IPS-18c (cell line): ENCODE measurements at regions not wholly inside any gene's neighbourhood (a gene's known extent, or its start where the extent isn't known, plus 50 kb on each side); places are given as distances from the start of the nearest gene placed in this dataset.
"Not testable (repeated sequence)": the region's sequence is repeated elsewhere in the genome, so short reads cannot be mapped to it uniquely, and the experiment has no call there.

Experiments
- H3K4me3 ChIP-seq: 2 replicates; pipeline ENCODE4 v1.7.0; 2013; ENCODE audit warnings: low read depth, mild to moderate bottlenecking, low read length, moderate library complexity; ENCODE audit not compliant: insufficient read depth
- H3K9me3 ChIP-seq: one replicate; pipeline ENCODE4 v1.6.1; 2013; ENCODE audit warnings: mild to moderate bottlenecking, low read length, moderate library complexity; ENCODE audit not compliant: control insufficient read depth, insufficient read depth

GRCh38 chr1:57599236-57599994 is 175.6 kb upstream of the DAB1 start:
- no peak overlapping the region for H3K4me3 ChIP-seq
- peaks cover 2% of the 10 kb centered on the region for H3K9me3 ChIP-seq

GRCh38 chr1:57597036-57597435 is 173.2 kb upstream of the DAB1 start:
- no peak overlapping the region for H3K4me3 ChIP-seq
- peaks cover 2% of the 10 kb centered on the region for H3K9me3 ChIP-seq

- Histone ChIP-seq H3K9me3 (peaks cover 2% of the 10 kb centered on the region), H3K4me3 (no peak overlapping the region)
Observed at GRCh38 chr1:57594002-57594401, 170.1 kb upstream of the DAB1 start.

GRCh38 chr1:57591842-57592241 is 168.0 kb upstream of the DAB1 start:
- H3K9me3 ChIP-seq, result no peaks in the 10 kb centered on the region
- no peak overlapping the region for H3K4me3 ChIP-seq

GRCh38 chr1:57590978-57591377 is 167.1 kb upstream of the DAB1 start:
- Histone ChIP-seq H3K4me3 (no peak overlapping the region), H3K9me3 (no peaks in the 10 kb centered on the region)

GRCh38 chr1:57586842-57587241 is 163.0 kb upstream of the DAB1 start:
- no peak overlapping the region for H3K4me3 ChIP-seq
- H3K9me3 ChIP-seq, result no peaks in the 10 kb centered on the region

- H3K9me3 ChIP-seq, result no peaks in the 10 kb centered on the region
- H3K4me3 ChIP-seq, result no peak overlapping the region
Observed at GRCh38 chr1:57578680-57579079, 154.8 kb upstream of the DAB1 start.

GRCh38 chr1:57578099-57578498 is 154.2 kb upstream of the DAB1 start:
- H3K9me3 ChIP-seq, result no peaks in the 10 kb centered on the region
- H3K4me3 ChIP-seq, result no peak overlapping the region

- no peak overlapping the region for H3K4me3 ChIP-seq
- no peaks in the 10 kb centered on the region for H3K9me3 ChIP-seq
Observed at GRCh38 chr1:57576756-57577155, 152.9 kb upstream of the DAB1 start.

- no peak overlapping the region for H3K4me3 ChIP-seq
- H3K9me3 ChIP-seq, result no peaks in the 10 kb centered on the region
Observed at GRCh38 chr1:57572016-57572415, 148.2 kb upstream of the DAB1 start.

GRCh38 chr1:57558066-57558465 is 134.2 kb upstream of the DAB1 start:
- H3K4me3 ChIP-seq, H3K9me3 ChIP-seq: not testable (repeated sequence)

- no peak overlapping the region for H3K4me3 ChIP-seq
Observed at GRCh38 chr1:57553666-57554065, 129.8 kb upstream of the DAB1 start.

GRCh38 chr1:57551476-57551875 is 127.6 kb upstream of the DAB1 start:
- no peaks in the 10 kb centered on the region for H3K9me3 ChIP-seq
- H3K4me3 ChIP-seq, result no peak overlapping the region

More at GRCh38 chr1:57553666-57554065, 129.8 kb upstream of the DAB1 start:
- H3K9me3 ChIP-seq, result no peaks in the 10 kb centered on the region

- Histone ChIP-seq H3K4me3 (no peak overlapping the region), H3K9me3 (no peaks in the 10 kb centered on the region)
Observed at GRCh38 chr1:57550092-57550491, 126.2 kb upstream of the DAB1 start.

GRCh38 chr1:57549300-57549699 is 125.4 kb upstream of the DAB1 start:
- Histone ChIP-seq H3K4me3 (no peak overlapping the region), H3K9me3 (no peaks in the 10 kb centered on the region)

- Histone ChIP-seq H3K9me3 (no peaks in the 10 kb centered on the region), H3K4me3 (no peak overlapping the region)
Observed at GRCh38 chr1:57546549-57547330, 122.9 kb upstream of the DAB1 start.

GRCh38 chr1:57544345-57544744 is 120.5 kb upstream of the DAB1 start:
- H3K4me3 ChIP-seq, result no peak overlapping the region

GRCh38 chr1:57536749-57537423 is 113.0 kb upstream of the DAB1 start:
- no peak overlapping the region for H3K4me3 ChIP-seq
- no peaks in the 10 kb centered on the region for H3K9me3 ChIP-seq

More at GRCh38 chr1:57544345-57544744, 120.5 kb upstream of the DAB1 start:
- H3K9me3 ChIP-seq, result no peaks in the 10 kb centered on the region
